H1 (cell line): ENCODE measurements at regions not wholly inside any gene's neighbourhood (a gene's known extent, or its start where the extent isn't known, plus 50 kb on each side); places are given as distances from the start of the nearest gene placed in this dataset.

Source experiments
- CTCF ChIA-PET: fragments of 300-600 bp; sonication (Branson Sonifier 250); formaldehyde crosslinking; loops from one replicate; lab custom pipeline; 2021; ENCODE audit not compliant: partially characterized antibody; lab: Charles Lee
- POLR2A ChIA-PET: fragments of 300-600 bp; sonication (Branson Sonifier 250); formaldehyde crosslinking; loops from one replicate; lab custom pipeline; 2021; ENCODE audit warnings: inconsistent platforms; ENCODE audit not compliant: partially characterized antibody; lab: Charles Lee
- DNase-seq, 2 experiments: peaks; one replicate each; pipeline versions ENCODE4 v3.0.0 to v3.0.0-alpha.2; 2010 to 2022; ENCODE audit warnings: low spot score in 2 of 2, low read depth in 1 of 2, mixed read lengths in 1 of 2
- FAIRE-seq: peaks from 2 replicates; lab custom pipeline; 2011; peaks lifted over from hg19 to GRCh38; lab: Jason Lieb, UNC
- H2AFZ ChIP-seq: 2 replicates; pipeline ENCODE4 v1.8.1; 2012; ENCODE audit warnings: low read length, inconsistent platforms
- H2AK5ac ChIP-seq: 2 replicates; pipeline ENCODE4 v1.6.1; 2013; ENCODE audit warnings: low read depth, low read length
- H2BK120ac ChIP-seq: replicated peaks from 2 replicates; pipeline ENCODE3; 2013; ENCODE audit warnings: low read depth, low read length, inconsistent platforms
- H2BK12ac ChIP-seq: 2 replicates; pipeline ENCODE4 v1.6.1; 2013; ENCODE audit warnings: low read depth, low read length
- H2BK15ac ChIP-seq: 2 replicates; pipeline ENCODE4 v1.6.1; 2013; ENCODE audit warnings: low read length
- H2BK20ac ChIP-seq: 2 replicates; pipeline ENCODE4 v1.6.1; 2013; ENCODE audit warnings: low read length
- H2BK5ac ChIP-seq: 2 replicates; pipeline ENCODE4 v1.6.1; 2013; ENCODE audit warnings: low read depth, low read length
- H3K14ac ChIP-seq: 2 replicates; pipeline ENCODE4 v1.6.1; 2013; ENCODE audit warnings: inconsistent platforms; ENCODE audit not compliant: insufficient read length
- H3K18ac ChIP-seq: 2 replicates; pipeline ENCODE4 v1.6.1; 2013; ENCODE audit warnings: low read length; ENCODE audit errors: extremely low read depth
- H3K23ac ChIP-seq: 2 replicates; pipeline ENCODE4 v1.6.1; 2013; ENCODE audit warnings: inconsistent platforms; ENCODE audit not compliant: insufficient read length
- H3K23me2 ChIP-seq: 2 replicates; pipeline ENCODE4 v1.6.1; 2013; ENCODE audit warnings: low read depth, low read length
- H3K27ac ChIP-seq: 2 replicates; pipeline ENCODE4 v1.6.1; 2011; ENCODE audit warnings: low read depth, low read length, inconsistent platforms
- H3K27me3 ChIP-seq, 4 experiments: replicated peaks in 1 of 4; 1 replicate in 1 of 4; 2 replicates in 3 of 4; pipeline versions ENCODE4 v1.6.1 to v1.8.1; 2011 to 2013; ENCODE audit warnings: low read length in 3 of 4, mild to moderate bottlenecking in 3 of 4, inconsistent platforms in 2 of 4, mixed read lengths in 2 of 4, moderate library complexity in 1 of 4; ENCODE audit not compliant: control insufficient read depth in 3 of 4, insufficient read depth in 3 of 4; ENCODE audit errors: extremely low read depth in 1 of 4
- H3K36me3 ChIP-seq, 4 experiments: 2 replicates each; pipeline versions ENCODE4 v1.6.1 to v1.8.1; 2011 to 2013; ENCODE audit warnings: mild to moderate bottlenecking in 4 of 4, low read length in 3 of 4, moderate library complexity in 2 of 4, control low read depth in 1 of 4, inconsistent platforms in 1 of 4; ENCODE audit not compliant: insufficient read depth in 4 of 4, control insufficient read depth in 2 of 4
- H3K4ac ChIP-seq: replicated peaks from 2 replicates; pipeline ENCODE3; 2013; ENCODE audit warnings: low read length, low read depth, mixed read lengths, inconsistent platforms; ENCODE audit not compliant: insufficient read length
- H3K4me1 ChIP-seq, 4 experiments: replicated peaks in 1 of 4; 1 replicate in 1 of 4; 2 replicates in 3 of 4; pipeline versions ENCODE4 v1.6.1 to v1.8.1; 2011 to 2013; ENCODE audit warnings: low read length in 3 of 4, inconsistent platforms in 2 of 4, mixed read lengths in 1 of 4; ENCODE audit not compliant: insufficient read depth in 4 of 4, control insufficient read depth in 3 of 4
- H3K4me2 ChIP-seq, 2 experiments: 2 replicates each; pipeline versions ENCODE4 v1.6.1 to v1.8.1; 2011 to 2013; ENCODE audit warnings: low read depth in 2 of 2, low read length in 2 of 2, control low read depth in 1 of 2, inconsistent platforms in 1 of 2, mild to moderate bottlenecking in 1 of 2; ENCODE audit not compliant: insufficient read depth in 1 of 2
- H3K4me3 ChIP-seq, 4 experiments: fragments of 200-600, 300-600 bp in 1 of 4; sonication (generic), shearing (Covaris generic), sonication (Bioruptor Twin) in 1 of 4; 2 replicates each; pipeline versions ENCODE4 v1.5.1 to v1.8.1; 2011 to 2016; ENCODE audit warnings: low read length in 4 of 4, low read depth in 3 of 4, control low read depth in 2 of 4, inconsistent platforms in 2 of 4, mild to moderate bottlenecking in 2 of 4, mixed read lengths in 1 of 4, moderate library complexity in 1 of 4; ENCODE audit not compliant: insufficient read depth in 2 of 4; ENCODE audit errors: extremely low read depth in 1 of 4
- H3K56ac ChIP-seq: replicated peaks from 2 replicates; pipeline ENCODE3; 2013; ENCODE audit warnings: low read depth, mild to moderate bottlenecking, mixed read lengths, low read length, inconsistent platforms; ENCODE audit not compliant: insufficient read length
- H3K79me1 ChIP-seq: 2 replicates; pipeline ENCODE4 v1.6.1; 2013; ENCODE audit warnings: low read depth, low read length, control low read depth
- H3K79me2 ChIP-seq, 2 experiments: 2 replicates each; pipeline versions ENCODE4 v1.6.1 to v1.8.1; 2012 to 2013; ENCODE audit warnings: low read length in 2 of 2, mild to moderate bottlenecking in 2 of 2, inconsistent platforms in 1 of 2; ENCODE audit not compliant: insufficient read depth in 2 of 2, control insufficient read depth in 1 of 2
- H3K9ac ChIP-seq, 4 experiments: replicated peaks in 1 of 4; 1 replicate in 1 of 4; 2 replicates in 3 of 4; pipeline versions ENCODE4 v1.6.1 to v1.8.1; 2011 to 2013; ENCODE audit warnings: low read depth in 3 of 4, low read length in 3 of 4, control low read depth in 2 of 4, mild to moderate bottlenecking in 2 of 4, moderate library complexity in 2 of 4, inconsistent platforms in 1 of 4; ENCODE audit errors: extremely low read depth in 1 of 4
- H3K9me3 ChIP-seq, 2 experiments: 2 replicates each; pipeline versions ENCODE4 v1.6.1 to v1.8.1; 2012 to 2013; ENCODE audit warnings: mild to moderate bottlenecking in 2 of 2, moderate library complexity in 2 of 2, control low read depth in 1 of 2, inconsistent platforms in 1 of 2, low read depth in 1 of 2, low read length in 1 of 2, mixed read lengths in 1 of 2; ENCODE audit not compliant: insufficient read depth in 2 of 2
- H4K20me1 ChIP-seq, 2 experiments: replicated peaks in 1 of 2; 2 replicates each; pipeline versions ENCODE3 to v1.8.1; 2011 to 2013; ENCODE audit warnings: inconsistent platforms in 2 of 2, low read length in 2 of 2, mild to moderate bottlenecking in 1 of 2; ENCODE audit not compliant: insufficient read depth in 2 of 2, control insufficient read depth in 1 of 2
- H4K5ac ChIP-seq: 2 replicates; pipeline ENCODE4 v1.6.1; 2013; ENCODE audit warnings: low read length, low read depth, mixed read lengths, inconsistent platforms; ENCODE audit not compliant: insufficient read length
- H4K8ac ChIP-seq: 2 replicates; pipeline ENCODE4 v1.8.0; 2013; ENCODE audit warnings: mild to moderate bottlenecking, moderate library complexity, low read length, inconsistent platforms; ENCODE audit not compliant: insufficient read depth; ENCODE audit errors: extremely low read depth
- H4K91ac ChIP-seq: replicated peaks from 2 replicates; pipeline ENCODE3; 2013; ENCODE audit warnings: low read length, mixed read lengths, inconsistent platforms; ENCODE audit not compliant: insufficient read length
- ATF3 ChIP-seq: IDR thresholded peaks from 2 replicates; pipeline ENCODE4 v1.6.1; 2011; ENCODE audit warnings: low read depth, mild to moderate bottlenecking, low read length; ENCODE audit not compliant: insufficient read depth
- CTBP2 ChIP-seq: IDR thresholded peaks from 2 replicates; pipeline ENCODE4 v1.7.0; 2011; ENCODE audit warnings: borderline replicate concordance, mild to moderate bottlenecking, moderate library complexity, mixed read lengths, low read length; ENCODE audit not compliant: insufficient read depth, insufficient read length
- E2F6 ChIP-seq: IDR thresholded peaks from 2 replicates; pipeline ENCODE4 v1.6.1; 2012; ENCODE audit warnings: inconsistent platforms
- EP300 ChIP-seq, 2 experiments: IDR thresholded peaks; 1 replicate in 1 of 2; 2 replicates in 1 of 2; pipeline ENCODE4 v1.6.1; 2011 to 2012; ENCODE audit warnings: low read depth in 2 of 2, low read length in 2 of 2, mild to moderate bottlenecking in 2 of 2, borderline replicate concordance in 1 of 2, inconsistent platforms in 1 of 2, moderate library complexity in 1 of 2
- FOSL1 ChIP-seq: IDR thresholded peaks from 2 replicates; pipeline ENCODE4 v1.6.1; 2011; ENCODE audit warnings: mild to moderate bottlenecking, low read depth, low read length, moderate library complexity; ENCODE audit not compliant: insufficient read depth
- JUN ChIP-seq: IDR thresholded peaks from 2 replicates; pipeline ENCODE4 v1.6.1; 2011; ENCODE audit warnings: low read depth, mild to moderate bottlenecking, improper control_type of control experiment, low read length
- PHF8 ChIP-seq: fragments of 200-600 bp; sonication (generic); conservative IDR thresholded peaks from 2 replicates; pipeline ENCODE4 v1.7.1; 2012; ENCODE audit warnings: low read depth, mild to moderate bottlenecking, inconsistent platforms, low read length, moderate library complexity
- POLR2A ChIP-seq, 2 experiments: IDR thresholded peaks; 1 replicate in 1 of 2; 2 replicates in 1 of 2; pipeline ENCODE4 v1.6.1; 2011; ENCODE audit warnings: low read depth in 2 of 2, low read length in 2 of 2, mild to moderate bottlenecking in 2 of 2; ENCODE audit errors: control extremely low read depth in 1 of 2
- POU5F1 ChIP-seq: IDR thresholded peaks from 2 replicates; pipeline ENCODE4 v1.6.1; 2011; ENCODE audit warnings: low read depth, mild to moderate bottlenecking, low read length, moderate library complexity
- RXRA ChIP-seq: IDR thresholded peaks from 2 replicates; pipeline ENCODE4 v1.6.1; 2011; ENCODE audit warnings: low read depth, mild to moderate bottlenecking, low read length, moderate library complexity; ENCODE audit not compliant: insufficient read depth
- SP1 ChIP-seq: IDR thresholded peaks from 2 replicates; pipeline ENCODE4 v1.6.1; 2011; ENCODE audit warnings: low read depth, low read length
- SRF ChIP-seq: IDR thresholded peaks from 2 replicates; pipeline ENCODE4 v1.6.1; 2011; ENCODE audit warnings: mild to moderate bottlenecking, low read depth, low read length, moderate library complexity
- ZNF274 ChIP-seq: IDR thresholded peaks from 2 replicates; pipeline ENCODE4 v1.7.0; 2012; ENCODE audit warnings: low read length, borderline replicate concordance; ENCODE audit errors: extremely low read depth
- WGBS, 2 experiments: shearing (Covaris generic) in 1 of 2; methylation state at CpG; one replicate each; pipeline versions ENCODE4 v1.1.6 to v1.1.7; 2013 to 2015; ENCODE audit warnings: low lambda C conversion rate in 2 of 2, mixed read lengths in 2 of 2, inconsistent platforms in 1 of 2, low coverage in 1 of 2, missing lambda C conversion rate in 1 of 2; ENCODE audit not compliant: insufficient replicate concordance in 2 of 2, insufficient coverage in 1 of 2, insufficient read length in 1 of 2; ENCODE audit errors: extremely low coverage in 1 of 2, missing lambda C conversion rate in 1 of 2; 5-methylcytosine and 5-hydroxymethylcytosine counted together

GRCh38 chr4:28250646-28251045 lies 1390.0 kb downstream of the STIM2 start:
- Histone ChIP-seq H3K4me3 (no peak overlapping the region), H4K5ac (no peak overlapping the region), H3K4me1 (no peaks in the 10 kb centered on the region), H2BK20ac (no peak overlapping the region), H3K56ac (no peak overlapping the region), H3K9me3 (no peaks in the 10 kb centered on the region), H3K9ac (no peak overlapping the region), H3K79me1 (no peaks in the 10 kb centered on the region), H2BK12ac (no peak overlapping the region), H3K18ac (no peak overlapping the region), H2AFZ (no peak overlapping the region), H4K8ac (no peak overlapping the region), H2BK15ac (no peak overlapping the region), H2BK120ac (no peak overlapping the region), H4K20me1 (no peaks in the 10 kb centered on the region), H3K27me3 (no peaks in the 10 kb centered on the region), H3K23me2 (no peaks in the 10 kb centered on the region)
- no peak for FAIRE-seq
- CTCF ChIA-PET, result no interaction called here
- DNase-seq, result no peak
- WGBS, 2 experiments, result 96% methylated on average over 2 of the region's 2 CpGs; no CpG with 5 or more reads in 1 of the 2 experiments
- TF ChIP-seq JUN (no peak), POLR2A (IDR thresholded peaks at IDR 0.05; ENCODE audit: control extremely low read depth in 1 of 2, low read depth in 2 of 2, low read length in 2 of 2) (no peak), PHF8 (no peak), EP300 (IDR thresholded peaks at IDR 0.05; ENCODE audit: borderline replicate concordance in 1 of 2, low read depth in 2 of 2, low read length in 2 of 2) (no peak), E2F6 (no peak), RXRA (no peak), SP1 (no peak), FOSL1 (no peak), CTBP2 (no peak), SRF (no peak), ATF3 (no peak), POU5F1 (no peak), ZNF274 (no peak)
- TF ChIP-seq, all 59 proteins: peak for 0
- POLR2A ChIA-PET, result no interaction called here
- Histone ChIP-seq H3K27ac (no peak overlapping the region), H4K91ac (no peak overlapping the region), H3K4me2 (no peak overlapping the region), H3K14ac (no peak overlapping the region), H2BK5ac (no peak overlapping the region), H3K23ac (no peak overlapping the region), H2AK5ac (no peak overlapping the region), H3K36me3 (no peaks in the 10 kb centered on the region), H3K4ac (no peak overlapping the region), H3K79me2 (no peaks in the 10 kb centered on the region)
